Epithelial cell of prostate (primary cell): ENCODE measurements at regions not wholly inside any gene's neighbourhood (a gene's known extent, or its start where the extent isn't known, plus 50 kb on each side); places are given as distances from the start of the nearest gene placed in this dataset.
"Not testable (repeated sequence)": the region's sequence is repeated elsewhere in the genome, so short reads cannot be mapped to it uniquely, and the experiment has no call there.

Experiments used
- DNase-seq: peaks from one replicate; pipeline ENCODE4 v3.0.0-alpha.2; 2011; ENCODE audit warnings: low read depth, low spot score
- H3K27ac ChIP-seq: fragments of 450-650 bp; 2 replicates; pipeline ENCODE4 v1.5.1; 2017; ENCODE audit warnings: mild to moderate bottlenecking

- DNase-seq = no peak
- H3K27ac ChIP-seq = no peak overlapping the region
Measured at GRCh38 chr20:47990507-47991150, 205.3 kb upstream of the SULF2 start.

GRCh38 chr20:47989957-47990356, 204.7 kb upstream of the SULF2 start:
- DNase-seq = peak; percentile 52
- H3K27ac ChIP-seq = no peak overlapping the region

GRCh38 chr20:47988676-47989075, 203.4 kb upstream of the SULF2 start:
- H3K27ac ChIP-seq = no peak overlapping the region
- no peak for DNase-seq

- H3K27ac ChIP-seq = no peak overlapping the region
- no peak for DNase-seq
Measured at GRCh38 chr20:47985092-47985850, 200.0 kb upstream of the SULF2 start.

GRCh38 chr20:47984437-47984836, 199.2 kb upstream of the SULF2 start:
- no peak for DNase-seq
- H3K27ac ChIP-seq = no peak overlapping the region

- H3K27ac ChIP-seq, DNase-seq: not testable (repeated sequence)
Measured at GRCh38 chr20:47983642-47984041, 198.4 kb upstream of the SULF2 start.

GRCh38 chr20:47982574-47983360, 197.5 kb upstream of the SULF2 start:
- no peak overlapping the region for H3K27ac ChIP-seq
- DNase-seq = no peak

- no peak overlapping the region for H3K27ac ChIP-seq
- no peak for DNase-seq
Measured at GRCh38 chr20:47981222-47981621, 195.9 kb upstream of the SULF2 start.

- DNase-seq = no peak
- no peak overlapping the region for H3K27ac ChIP-seq
Measured at GRCh38 chr20:47980336-47981177, 195.3 kb upstream of the SULF2 start.

GRCh38 chr20:47979361-47980095, 194.2 kb upstream of the SULF2 start:
- H3K27ac ChIP-seq, DNase-seq: not testable (repeated sequence)

GRCh38 chr20:47978428-47979120, 193.3 kb upstream of the SULF2 start:
- H3K27ac ChIP-seq, DNase-seq: not testable (repeated sequence)

GRCh38 chr20:47977789-47978252, 192.5 kb upstream of the SULF2 start:
- H3K27ac ChIP-seq, DNase-seq: not testable (repeated sequence)

- DNase-seq, H3K27ac ChIP-seq: not testable (repeated sequence)
Measured at GRCh38 chr20:47977017-47977788, 191.9 kb upstream of the SULF2 start.

GRCh38 chr20:47974234-47974878, 189.1 kb upstream of the SULF2 start:
- no peak for DNase-seq
- H3K27ac ChIP-seq = no peak overlapping the region

GRCh38 chr20:47973519-47974233, 188.4 kb upstream of the SULF2 start:
- no peak for DNase-seq
- H3K27ac ChIP-seq = no peak overlapping the region

GRCh38 chr20:47972916-47973309, 187.6 kb upstream of the SULF2 start:
- no peak for DNase-seq
- H3K27ac ChIP-seq = no peak overlapping the region
